ENCODE measurements at regions not wholly inside any gene's neighbourhood (a gene's known extent, or its start where the extent isn't known, plus 50 kb on each side); places are given as distances from the start of the nearest gene placed in this dataset.

GRCh38 chr18:41737218-41737617 is 217.8 kb upstream of the PIK3C3 start:
- Mint-ChIP-seq H3K27me3 (ENCODE audit: insufficient read depth) (no peaks in the 10 kb centered on the region), H3K4me3 (no peak overlapping the region), H3K27ac (no peak overlapping the region), H3K9me3 (no peaks in the 10 kb centered on the region), H3K36me3 (ENCODE audit: low read depth) (no peaks in the 10 kb centered on the region), H3K4me1 (ENCODE audit: low read depth) (no peaks in the 10 kb centered on the region)
- intact Hi-C loops (cut with micrococcal nuclease) = no loop called here
- DNase-seq (ENCODE audit: low spot score) = no peak

GRCh38 chr18:41734917-41735316 is 220.1 kb upstream of the PIK3C3 start:
- intact Hi-C loops (cut with micrococcal nuclease) = no loop called here
- no peak overlapping the region for H3K27ac Mint-ChIP-seq

GRCh38 chr18:41732356-41732755 is 222.7 kb upstream of the PIK3C3 start:
- Mint-ChIP-seq H3K4me1 (ENCODE audit: low read depth) (no peaks in the 10 kb centered on the region), H3K36me3 (ENCODE audit: low read depth) (no peaks in the 10 kb centered on the region), H3K4me3 (no peak overlapping the region), H3K27ac (no peak overlapping the region), H3K27me3 (ENCODE audit: insufficient read depth) (no peaks in the 10 kb centered on the region), H3K9me3 (no peaks in the 10 kb centered on the region)
- intact Hi-C loops (cut with micrococcal nuclease) = no loop called here
- no peak for DNase-seq (ENCODE audit: low spot score)

More at GRCh38 chr18:41734917-41735316, 220.1 kb upstream of the PIK3C3 start:
- DNase-seq (ENCODE audit: low spot score) = no peak
- no peaks in the 10 kb centered on the region for H3K9me3 Mint-ChIP-seq
- no peaks in the 10 kb centered on the region for H3K4me1 Mint-ChIP-seq (ENCODE audit: low read depth)
- no peak overlapping the region for H3K4me3 Mint-ChIP-seq
- no peaks in the 10 kb centered on the region for H3K27me3 Mint-ChIP-seq (ENCODE audit: insufficient read depth)
- no peaks in the 10 kb centered on the region for H3K36me3 Mint-ChIP-seq (ENCODE audit: low read depth)

- no peaks in the 10 kb centered on the region for H3K27me3 Mint-ChIP-seq (ENCODE audit: insufficient read depth)
- H3K4me3 Mint-ChIP-seq = no peak overlapping the region
- no peaks in the 10 kb centered on the region for H3K9me3 Mint-ChIP-seq
- no peak overlapping the region for H3K27ac Mint-ChIP-seq
- intact Hi-C loops (cut with micrococcal nuclease) = no loop called here
- no peaks in the 10 kb centered on the region for H3K4me1 Mint-ChIP-seq (ENCODE audit: low read depth)
- H3K36me3 Mint-ChIP-seq (ENCODE audit: low read depth) = no peaks in the 10 kb centered on the region
- no peak for DNase-seq (ENCODE audit: low spot score)
These were observed 223.2 kb upstream of the PIK3C3 start for GRCh38 chr18:41731884-41732283.

- Mint-ChIP-seq H3K36me3 (ENCODE audit: low read depth) (no peaks in the 10 kb centered on the region), H3K4me3 (no peak overlapping the region), H3K9me3 (no peaks in the 10 kb centered on the region), H3K4me1 (ENCODE audit: low read depth) (no peaks in the 10 kb centered on the region), H3K27me3 (ENCODE audit: insufficient read depth) (no peaks in the 10 kb centered on the region), H3K27ac (no peak overlapping the region)
- intact Hi-C loops (cut with micrococcal nuclease) = no loop called here
- no peak for DNase-seq (ENCODE audit: low spot score)
These were observed 230.8 kb upstream of the PIK3C3 start for GRCh38 chr18:41724195-41724594.

- no peak for DNase-seq (ENCODE audit: low spot score)
- Mint-ChIP-seq H3K4me3 (no peak overlapping the region), H3K9me3 (no peaks in the 10 kb centered on the region), H3K4me1 (ENCODE audit: low read depth) (no peaks in the 10 kb centered on the region), H3K36me3 (ENCODE audit: low read depth) (no peaks in the 10 kb centered on the region), H3K27ac (no peak overlapping the region), H3K27me3 (ENCODE audit: insufficient read depth) (no peaks in the 10 kb centered on the region)
- intact Hi-C loops (cut with micrococcal nuclease) = no loop called here
These were observed 233.8 kb upstream of the PIK3C3 start for GRCh38 chr18:41721103-41721790.

GRCh38 chr18:41720226-41720625 is 234.8 kb upstream of the PIK3C3 start:
- intact Hi-C loops (cut with micrococcal nuclease) = no loop called here
- Mint-ChIP-seq H3K4me3 (no peak overlapping the region), H3K4me1 (ENCODE audit: low read depth) (no peaks in the 10 kb centered on the region), H3K27ac (no peak overlapping the region), H3K36me3 (ENCODE audit: low read depth) (no peaks in the 10 kb centered on the region), H3K9me3 (no peaks in the 10 kb centered on the region), H3K27me3 (ENCODE audit: insufficient read depth) (no peaks in the 10 kb centered on the region)
- DNase-seq (ENCODE audit: low spot score) = no peak

- no peak overlapping the region for H3K27ac Mint-ChIP-seq
- no peaks in the 10 kb centered on the region for H3K27me3 Mint-ChIP-seq (ENCODE audit: insufficient read depth)
- H3K4me3 Mint-ChIP-seq = no peak overlapping the region
- no peaks in the 10 kb centered on the region for H3K36me3 Mint-ChIP-seq (ENCODE audit: low read depth)
- intact Hi-C loops (cut with micrococcal nuclease) = no loop called here
- no peaks in the 10 kb centered on the region for H3K9me3 Mint-ChIP-seq
- H3K4me1 Mint-ChIP-seq (ENCODE audit: low read depth) = no peaks in the 10 kb centered on the region
- no peak for DNase-seq (ENCODE audit: low spot score)
These were observed 235.2 kb upstream of the PIK3C3 start for GRCh38 chr18:41719808-41720207.

GRCh38 chr18:41714872-41715271 is 240.2 kb upstream of the PIK3C3 start:
- no peak overlapping the region for H3K27ac Mint-ChIP-seq
- intact Hi-C loops (cut with micrococcal nuclease) = no loop called here
- no peaks in the 10 kb centered on the region for H3K4me1 Mint-ChIP-seq (ENCODE audit: low read depth)
- no peak for DNase-seq (ENCODE audit: low spot score)
- H3K9me3 Mint-ChIP-seq = no peaks in the 10 kb centered on the region
- H3K4me3 Mint-ChIP-seq = no peak overlapping the region
- H3K36me3 Mint-ChIP-seq (ENCODE audit: low read depth) = no peaks in the 10 kb centered on the region
- H3K27me3 Mint-ChIP-seq (ENCODE audit: insufficient read depth) = no peaks in the 10 kb centered on the region

GRCh38 chr18:41713969-41714825 is 240.8 kb upstream of the PIK3C3 start:
- no peaks in the 10 kb centered on the region for H3K27me3 Mint-ChIP-seq (ENCODE audit: insufficient read depth)
- no peaks in the 10 kb centered on the region for H3K4me1 Mint-ChIP-seq (ENCODE audit: low read depth)
- intact Hi-C loops (cut with micrococcal nuclease) = no loop called here
- no peak overlapping the region for H3K4me3 Mint-ChIP-seq
- no peaks in the 10 kb centered on the region for H3K36me3 Mint-ChIP-seq (ENCODE audit: low read depth)
- H3K27ac Mint-ChIP-seq = no peak overlapping the region
- DNase-seq (ENCODE audit: low spot score) = no peak
- H3K9me3 Mint-ChIP-seq = no peaks in the 10 kb centered on the region

- no peak for DNase-seq (ENCODE audit: low spot score)
- Mint-ChIP-seq H3K27me3 (ENCODE audit: insufficient read depth) (no peaks in the 10 kb centered on the region), H3K27ac (no peak overlapping the region), H3K4me3 (no peak overlapping the region), H3K4me1 (ENCODE audit: low read depth) (no peaks in the 10 kb centered on the region), H3K36me3 (ENCODE audit: low read depth) (no peaks in the 10 kb centered on the region), H3K9me3 (no peaks in the 10 kb centered on the region)
- intact Hi-C loops (cut with micrococcal nuclease) = no loop called here
These were observed 248.7 kb upstream of the PIK3C3 start for GRCh38 chr18:41706301-41706700.

- intact Hi-C loops (cut with micrococcal nuclease) = no loop called here
- H3K4me1 Mint-ChIP-seq (ENCODE audit: low read depth) = no peaks in the 10 kb centered on the region
- no peak overlapping the region for H3K27ac Mint-ChIP-seq
- no peaks in the 10 kb centered on the region for H3K9me3 Mint-ChIP-seq
- no peak for DNase-seq (ENCODE audit: low spot score)
- H3K36me3 Mint-ChIP-seq (ENCODE audit: low read depth) = no peaks in the 10 kb centered on the region
- H3K27me3 Mint-ChIP-seq (ENCODE audit: insufficient read depth) = no peaks in the 10 kb centered on the region
- no peak overlapping the region for H3K4me3 Mint-ChIP-seq
These were observed 251.1 kb upstream of the PIK3C3 start for GRCh38 chr18:41703744-41704530.

GRCh38 chr18:41700416-41700815 is 254.6 kb upstream of the PIK3C3 start:
- intact Hi-C loops (cut with micrococcal nuclease) = no loop called here
- H3K36me3 Mint-ChIP-seq (ENCODE audit: low read depth) = no peaks in the 10 kb centered on the region

More at GRCh38 chr18:41700416-41700815, 254.6 kb upstream of the PIK3C3 start:
- peaks cover 4% of the 10 kb centered on the region for H3K4me1 Mint-ChIP-seq (ENCODE audit: low read depth)
- no peak overlapping the region for H3K4me3 Mint-ChIP-seq
- H3K27ac Mint-ChIP-seq = no peak overlapping the region
- H3K27me3 Mint-ChIP-seq (ENCODE audit: insufficient read depth) = peaks cover 2% of the 10 kb centered on the region
- DNase-seq (ENCODE audit: low spot score) = no peak
- no peaks in the 10 kb centered on the region for H3K9me3 Mint-ChIP-seq

All from activated T-helper 1 cell treated with anti-CD3 and anti-CD28 coated beads, Interleukin-12 subunit alpha, Interleukin-12 subunit beta, Interleukin-2, Interleukin-4 antibody, amounts not matched to agents 30 ng/mL and 10 ng/mL and 1 ng/mL, durations not matched to agents 14 hours and 24 hours and 36 hours (primary cell).